GM19240 (cell line): ENCODE measurements at regions not wholly inside any gene's neighbourhood (a gene's known extent, or its start where the extent isn't known, plus 50 kb on each side); places are given as distances from the start of the nearest gene placed in this dataset.

Experiments
- DNase-seq: peaks from one replicate; pipeline ENCODE4 v3.0.0; 2011; ENCODE audit warnings: low spot score; ENCODE audit not compliant: insufficient read length

DNA sequence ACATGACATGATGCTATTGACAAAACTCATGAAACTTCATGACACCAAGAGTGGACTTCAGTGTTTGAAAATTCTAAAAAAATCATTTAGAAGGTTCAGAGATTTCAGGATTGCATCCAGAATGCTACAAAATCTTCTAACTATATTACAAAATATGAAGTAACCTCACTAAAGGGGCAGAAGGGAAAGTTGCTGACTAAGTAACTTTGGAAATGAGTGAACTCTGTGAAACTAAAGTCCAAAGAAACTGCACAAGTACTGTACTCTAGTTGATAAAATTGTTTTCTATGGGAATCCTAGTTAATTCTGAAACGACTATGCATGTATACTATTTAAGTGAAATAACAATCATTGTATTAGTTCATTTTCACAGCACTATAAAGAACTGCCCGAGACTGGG is 184.4 kb downstream of the LYPLAL1 start:
- DNase-seq = no peak

- no peak for DNase-seq
These were observed 181.3 kb downstream of the LYPLAL1 start for GRCh38 chr1:219354962-219355361.

GRCh38 chr1:219352961-219353651 is 179.4 kb downstream of the LYPLAL1 start:
- DNase-seq = no peak

DNA sequence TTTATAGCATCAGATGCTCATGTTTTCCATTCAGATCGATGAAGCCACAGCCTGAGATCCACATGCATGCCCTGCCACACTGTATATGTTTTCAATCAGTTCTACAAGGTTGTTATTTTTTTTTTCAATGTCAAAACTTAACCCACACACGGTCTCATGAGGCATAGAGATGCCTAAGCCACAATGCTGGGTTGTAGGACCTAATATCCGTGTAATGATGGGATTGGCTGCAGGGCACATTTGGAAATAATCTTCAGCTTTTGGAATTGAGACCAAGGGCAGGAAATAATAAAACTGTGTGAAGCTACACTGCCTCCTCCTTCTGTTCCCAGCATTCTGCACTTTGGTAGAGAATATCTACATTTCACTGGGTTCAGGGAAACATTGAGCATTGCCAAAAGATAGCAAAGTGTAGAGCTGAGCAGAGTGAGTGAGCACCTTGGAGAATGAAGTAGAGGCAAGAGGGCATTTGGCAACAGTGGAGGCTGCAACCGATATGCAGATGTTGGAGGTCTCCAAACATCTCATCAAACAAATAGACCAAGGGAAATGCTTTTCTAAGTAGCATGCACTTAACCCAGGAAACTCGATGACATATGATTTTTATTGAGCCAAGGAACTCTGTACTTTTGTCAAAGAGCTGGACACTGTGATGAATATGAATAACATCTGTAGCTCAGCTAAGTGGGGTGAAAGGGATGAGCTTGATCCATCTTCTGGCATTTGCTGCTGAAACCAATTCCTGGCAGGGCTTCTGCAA is 176.7 kb downstream of the LYPLAL1 start:
- DNase-seq = no peak

GRCh38 chr1:219347921-219348391 is 174.3 kb downstream of the LYPLAL1 start:
- DNase-seq = no peak

DNA sequence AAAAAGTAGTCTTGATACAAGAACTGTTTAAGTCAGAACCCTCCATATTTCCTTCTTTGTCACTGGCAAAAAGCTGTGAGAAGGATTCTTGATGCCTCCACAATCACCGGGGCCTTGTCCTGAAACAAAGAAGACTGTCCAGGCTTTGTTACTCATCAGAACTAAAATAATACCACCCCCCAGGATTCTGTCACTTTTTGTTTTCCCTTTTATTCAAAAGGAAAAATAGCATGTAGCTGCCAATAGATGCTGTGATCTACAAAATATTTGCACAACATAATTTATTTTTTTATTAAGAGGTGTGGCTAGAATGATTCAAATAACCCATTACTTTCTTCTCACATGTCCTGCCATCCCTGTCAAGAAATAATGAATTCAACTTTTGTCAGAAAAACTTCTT is 173.7 kb downstream of the LYPLAL1 start:
- no peak for DNase-seq

DNA sequence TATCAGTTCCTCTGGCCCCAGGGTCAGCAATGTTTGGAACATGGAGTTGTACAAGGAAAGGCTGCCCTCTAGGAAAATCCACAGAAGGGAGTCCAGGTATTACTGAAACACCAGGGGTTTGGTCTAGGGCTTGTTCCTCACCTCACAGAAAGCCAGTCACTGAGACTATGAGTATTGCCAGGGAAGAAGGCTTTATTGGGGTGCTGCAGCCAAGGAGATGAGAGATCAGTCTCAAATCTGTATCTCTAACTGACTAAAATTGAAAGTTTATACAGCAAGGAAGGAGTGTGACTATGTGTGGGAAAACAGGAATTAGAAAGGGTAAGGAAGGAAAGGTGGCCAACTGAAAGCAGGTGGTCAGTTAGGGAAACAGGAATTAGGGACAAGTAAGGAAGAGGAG is 172.3 kb downstream of the LYPLAL1 start:
- no peak for DNase-seq

- no peak for DNase-seq
These were observed 169.2 kb downstream of the LYPLAL1 start for GRCh38 chr1:219342836-219343235.

- no peak for DNase-seq
These were observed 167.1 kb downstream of the LYPLAL1 start for GRCh38 chr1:219340796-219341195.

DNA sequence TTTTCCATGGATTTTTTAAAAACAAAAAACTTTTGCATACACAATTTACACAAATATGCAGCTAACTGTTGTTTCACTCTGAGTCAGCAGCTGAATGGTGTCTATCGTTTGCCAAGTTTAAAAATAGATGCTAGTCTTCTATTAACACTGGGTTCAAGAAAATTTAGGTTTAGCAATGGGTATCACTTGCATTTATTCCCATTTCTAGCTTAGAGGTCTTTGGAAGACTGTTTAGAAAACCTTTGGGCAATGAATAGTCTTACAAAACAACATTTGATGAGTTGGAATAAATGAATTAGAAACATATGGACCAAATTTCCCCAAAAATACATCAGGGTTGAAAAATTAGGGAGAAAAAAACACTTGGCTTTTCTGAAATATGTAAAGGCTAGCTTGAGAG is 165.8 kb downstream of the LYPLAL1 start:
- DNase-seq = no peak

GRCh38 chr1:219337588-219337987 is 163.9 kb downstream of the LYPLAL1 start:
- DNase-seq = no peak

DNA sequence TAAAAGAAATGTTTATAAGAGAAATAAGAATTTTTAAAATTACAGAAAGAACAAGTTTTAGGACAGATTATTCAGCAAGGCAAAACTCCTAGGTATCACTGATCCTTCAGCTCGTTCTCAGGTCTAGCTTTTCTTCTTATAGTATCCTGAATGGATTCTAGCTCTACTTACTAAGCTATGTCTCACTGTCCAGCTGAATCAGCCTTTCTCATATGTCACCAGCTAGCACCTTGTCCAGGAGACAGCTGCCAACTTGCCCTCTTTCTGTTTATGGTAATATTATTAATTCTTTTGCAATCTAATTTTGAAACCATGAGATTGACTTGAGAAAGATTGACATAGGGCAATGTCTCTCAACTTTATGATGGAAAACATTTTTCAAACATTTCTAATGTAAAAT is 159.9 kb downstream of the LYPLAL1 start:
- DNase-seq = no peak

DNA sequence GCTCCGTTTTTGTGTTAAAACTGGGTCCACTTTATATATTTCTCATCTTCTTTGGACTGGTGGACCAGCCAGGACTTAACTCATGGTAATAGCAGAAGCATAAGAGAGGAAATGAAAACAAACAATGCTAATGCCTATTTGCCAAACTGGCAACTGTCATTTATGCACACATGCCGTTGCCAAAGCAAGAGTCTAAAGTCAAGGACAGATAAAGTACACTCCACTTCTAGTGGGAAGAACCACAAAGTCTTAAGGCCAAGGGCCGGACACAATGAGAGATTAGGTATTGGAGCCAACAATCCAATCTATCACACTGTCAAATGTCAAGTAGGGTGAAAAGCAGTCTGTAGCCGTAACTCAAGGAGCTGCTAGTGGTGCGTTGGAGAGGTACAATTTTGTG is 157.7 kb downstream of the LYPLAL1 start:
- DNase-seq = no peak

- no peak for DNase-seq
These were observed 157.0 kb downstream of the LYPLAL1 start for GRCh38 chr1:219330669-219331068.

- DNase-seq = no peak
These were observed 156.3 kb downstream of the LYPLAL1 start for GRCh38 chr1:219330001-219330400.

DNA sequence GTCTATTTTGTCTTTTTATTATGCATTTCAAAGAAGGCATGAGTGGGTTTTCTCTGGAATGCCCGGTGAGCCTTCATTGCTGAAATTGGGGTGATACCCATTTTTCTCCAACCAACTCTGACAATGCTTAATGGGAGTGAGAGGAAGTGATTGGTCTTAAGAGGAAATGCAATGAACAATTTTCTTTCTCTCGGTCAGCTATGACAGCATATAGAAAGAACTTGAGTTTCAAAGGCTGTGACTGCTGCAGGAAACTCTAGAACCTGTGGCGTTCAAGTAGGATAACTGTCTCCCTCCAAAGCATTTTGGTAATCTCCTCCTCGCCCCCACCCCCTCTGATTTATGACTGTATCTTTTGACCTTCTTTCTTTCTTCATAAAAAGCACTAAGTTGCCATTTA is 155.9 kb downstream of the LYPLAL1 start:
- DNase-seq = no peak

DNA sequence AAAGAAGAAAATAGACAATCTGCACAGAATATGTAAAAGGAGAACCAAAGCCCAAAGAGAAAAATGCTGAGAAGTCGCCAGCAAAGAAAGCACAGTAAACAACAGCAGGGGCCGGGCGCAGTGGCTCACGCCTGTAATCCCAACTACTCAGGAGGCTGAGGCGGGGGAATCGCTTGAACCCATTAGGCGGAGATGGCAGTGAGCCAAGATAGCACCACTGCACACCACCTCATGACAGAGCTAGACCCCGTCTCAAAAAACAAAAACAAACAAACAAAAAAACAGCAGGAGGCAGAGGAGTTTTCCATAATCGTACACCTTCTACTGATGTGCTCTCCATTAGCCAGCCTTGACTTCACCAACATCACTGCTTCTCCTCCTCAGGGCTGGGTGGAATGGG is 153.2 kb downstream of the LYPLAL1 start:
- no peak for DNase-seq

DNA sequence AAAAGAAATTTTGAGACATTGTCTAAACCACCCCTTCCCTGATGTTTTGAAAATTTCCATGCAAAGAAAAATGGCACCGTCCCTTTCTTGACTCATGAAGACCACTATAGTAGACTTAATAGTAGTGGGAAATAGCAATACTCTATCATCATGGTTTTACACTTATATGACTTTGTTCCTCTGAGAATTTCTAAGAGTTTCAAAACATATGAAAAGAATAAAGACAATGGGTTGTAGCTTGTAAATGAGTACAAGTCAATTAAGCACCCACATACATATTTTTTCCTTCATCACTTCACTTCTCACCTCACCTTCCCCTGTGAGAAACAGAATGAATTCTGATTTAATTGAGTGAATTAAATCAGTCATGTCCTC is 151.7 kb downstream of the LYPLAL1 start:
- DNase-seq = no peak

- DNase-seq = no peak
These were observed 151.1 kb downstream of the LYPLAL1 start for GRCh38 chr1:219324629-219325367.

GRCh38 chr1:219324171-219324570 is 150.5 kb downstream of the LYPLAL1 start:
- no peak for DNase-seq

- no peak for DNase-seq
These were observed 149.7 kb downstream of the LYPLAL1 start for GRCh38 chr1:219323426-219323825.

- no peak for DNase-seq
These were observed 149.1 kb downstream of the LYPLAL1 start for GRCh38 chr1:219322766-219323165.
